A673 (cell line): ENCODE measurements at regions not wholly inside any gene's neighbourhood (a gene's known extent, or its start where the extent isn't known, plus 50 kb on each side); places are given as distances from the start of the nearest gene placed in this dataset.
"Not testable (repeated sequence)": the region's sequence is repeated elsewhere in the genome, so short reads cannot be mapped to it uniquely, and the experiment has no call there.

Source experiments
- BruUV-seq: library from RNA; stranded (reverse); fragments of 400-500 nt; replicated peaks from 2 replicates; lab custom pipeline; 2021; lab: Mats Ljungman, UMichigan
- CTCF ChIA-PET: fragments of 300-600 bp; sonication (Branson Sonifier 250); formaldehyde crosslinking; loops from one replicate; lab custom pipeline; 2022; ENCODE audit warnings: antibody characterized with exemption; lab: Charles Lee
- POLR2A ChIA-PET: fragments of 300-600 bp; sonication (Branson Sonifier 250); formaldehyde crosslinking; loops from one replicate; lab custom pipeline; 2022; ENCODE audit warnings: antibody characterized with exemption; ENCODE audit not compliant: low non-redundant PET; lab: Charles Lee
- DNase-seq: peaks from one replicate; pipeline ENCODE4 v3.0.0-alpha.2; 2015; ENCODE audit warnings: low spot score
- H3K27ac ChIP-seq: fragments of 200-600 bp; sonication (generic); 2 replicates; pipeline ENCODE4 v1.5.1; 2016; ENCODE audit warnings: mixed run types, low read depth, mild to moderate bottlenecking, mixed read lengths, antibody characterized with exemption, low read length; ENCODE audit not compliant: poor library complexity, severe bottlenecking
- H3K27me3 ChIP-seq: fragments of 200-600 bp; sonication (generic); replicated peaks from 2 replicates; pipeline ENCODE4 v1.6.1; 2017; ENCODE audit warnings: mixed run types, low read depth, mild to moderate bottlenecking, mixed read lengths, antibody characterized with exemption, low read length; ENCODE audit not compliant: insufficient read depth, poor library complexity
- H3K36me3 ChIP-seq: fragments of 200-600 bp; sonication (generic); 2 replicates; pipeline ENCODE4 v1.6.1; 2016; ENCODE audit warnings: mixed run types, mild to moderate bottlenecking, mixed read lengths, antibody characterized with exemption, low read length; ENCODE audit not compliant: insufficient read depth, poor library complexity, severe bottlenecking
- H3K4me1 ChIP-seq: fragments of 200-600 bp; sonication (generic); 2 replicates; pipeline ENCODE4 v1.6.1; 2017; ENCODE audit warnings: mixed run types, mild to moderate bottlenecking, mixed read lengths, antibody characterized with exemption, low read length; ENCODE audit not compliant: insufficient read depth, poor library complexity, severe bottlenecking
- H3K4me3 ChIP-seq: fragments of 200-600 bp; sonication (generic); 2 replicates; pipeline ENCODE4 v1.5.1; 2016; ENCODE audit warnings: low read depth, mixed run types, mild to moderate bottlenecking, mixed read lengths, low read length; ENCODE audit not compliant: poor library complexity, severe bottlenecking
- H3K9me3 ChIP-seq: fragments of 200-600 bp; sonication (generic); 2 replicates; pipeline ENCODE4 v1.6.1; 2016; ENCODE audit warnings: mixed run types, low read depth, mild to moderate bottlenecking, mixed read lengths, antibody characterized with exemption, low read length; ENCODE audit not compliant: poor library complexity, severe bottlenecking
- EZH2 ChIP-seq: fragments of 200-600 bp; sonication (generic); IDR thresholded peaks from 2 replicates; pipeline ENCODE4 v1.6.1; 2017; ENCODE audit warnings: borderline replicate concordance, low read depth, mild to moderate bottlenecking, mixed read lengths, antibody characterized with exemption, low read length; ENCODE audit not compliant: poor library complexity, severe bottlenecking
- intact Hi-C: fragments of 100-400 bp; cut with micrococcal nuclease; formaldehyde crosslinking; loops from one replicate; pipeline ENCODE4 v1.10.0; 2022; ENCODE audit not compliant: unreplicated experiment
- TF ChIP-seq, protein P1 (sequence below): fragments of 300-800, 200-600 bp; sonication (generic); conservative IDR thresholded peaks from 2 replicates; pipeline ENCODE4 v1.5.1; 2017; ENCODE audit warnings: low read depth, mild to moderate bottlenecking, antibody characterized with exemption, low read length, moderate library complexity, mixed read lengths

DNA sequence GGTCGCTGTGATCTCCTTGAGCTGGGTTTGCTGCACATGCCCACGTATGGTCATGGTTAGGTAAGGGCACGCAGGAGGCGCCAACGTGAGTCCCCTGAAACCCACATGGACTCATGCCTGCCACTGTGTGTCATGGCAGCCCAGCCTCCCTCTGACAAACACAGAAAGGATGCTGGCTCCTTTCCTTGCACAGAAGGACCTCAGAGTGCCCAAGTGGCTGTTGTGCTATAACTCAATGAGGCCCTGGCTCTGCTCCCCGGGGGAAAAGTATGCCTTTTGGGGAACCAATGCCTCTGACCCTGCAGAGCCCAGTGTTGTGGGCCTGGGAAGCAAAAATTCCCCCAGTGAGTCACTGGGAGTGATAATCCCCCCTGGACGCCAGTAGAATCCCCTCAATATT is 233.9 kb downstream of the VAPA start:
- TF ChIP-seq, protein P1, sequence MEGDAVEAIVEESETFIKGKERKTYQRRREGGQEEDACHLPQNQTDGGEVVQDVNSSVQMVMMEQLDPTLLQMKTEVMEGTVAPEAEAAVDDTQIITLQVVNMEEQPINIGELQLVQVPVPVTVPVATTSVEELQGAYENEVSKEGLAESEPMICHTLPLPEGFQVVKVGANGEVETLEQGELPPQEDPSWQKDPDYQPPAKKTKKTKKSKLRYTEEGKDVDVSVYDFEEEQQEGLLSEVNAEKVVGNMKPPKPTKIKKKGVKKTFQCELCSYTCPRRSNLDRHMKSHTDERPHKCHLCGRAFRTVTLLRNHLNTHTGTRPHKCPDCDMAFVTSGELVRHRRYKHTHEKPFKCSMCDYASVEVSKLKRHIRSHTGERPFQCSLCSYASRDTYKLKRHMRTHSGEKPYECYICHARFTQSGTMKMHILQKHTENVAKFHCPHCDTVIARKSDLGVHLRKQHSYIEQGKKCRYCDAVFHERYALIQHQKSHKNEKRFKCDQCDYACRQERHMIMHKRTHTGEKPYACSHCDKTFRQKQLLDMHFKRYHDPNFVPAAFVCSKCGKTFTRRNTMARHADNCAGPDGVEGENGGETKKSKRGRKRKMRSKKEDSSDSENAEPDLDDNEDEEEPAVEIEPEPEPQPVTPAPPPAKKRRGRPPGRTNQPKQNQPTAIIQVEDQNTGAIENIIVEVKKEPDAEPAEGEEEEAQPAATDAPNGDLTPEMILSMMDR = no peak
- TF ChIP-seq EZH2 = no peak
- ChIA-PET POLR2A (no interaction called here), CTCF (no interaction called here)
- no TSS peak for BruUV-seq
- H3K4me1 ChIP-seq = no peaks in the 10 kb centered on the region
- DNase-seq = no peak
- H3K9me3 ChIP-seq = no peaks in the 10 kb centered on the region
- no peak overlapping the region for H3K4me3 ChIP-seq
- intact Hi-C loops = no loop called here
- H3K36me3 ChIP-seq = no peaks in the 10 kb centered on the region
- H3K27me3 ChIP-seq = no peaks in the 10 kb centered on the region
- H3K27ac ChIP-seq = no peak overlapping the region

DNA sequence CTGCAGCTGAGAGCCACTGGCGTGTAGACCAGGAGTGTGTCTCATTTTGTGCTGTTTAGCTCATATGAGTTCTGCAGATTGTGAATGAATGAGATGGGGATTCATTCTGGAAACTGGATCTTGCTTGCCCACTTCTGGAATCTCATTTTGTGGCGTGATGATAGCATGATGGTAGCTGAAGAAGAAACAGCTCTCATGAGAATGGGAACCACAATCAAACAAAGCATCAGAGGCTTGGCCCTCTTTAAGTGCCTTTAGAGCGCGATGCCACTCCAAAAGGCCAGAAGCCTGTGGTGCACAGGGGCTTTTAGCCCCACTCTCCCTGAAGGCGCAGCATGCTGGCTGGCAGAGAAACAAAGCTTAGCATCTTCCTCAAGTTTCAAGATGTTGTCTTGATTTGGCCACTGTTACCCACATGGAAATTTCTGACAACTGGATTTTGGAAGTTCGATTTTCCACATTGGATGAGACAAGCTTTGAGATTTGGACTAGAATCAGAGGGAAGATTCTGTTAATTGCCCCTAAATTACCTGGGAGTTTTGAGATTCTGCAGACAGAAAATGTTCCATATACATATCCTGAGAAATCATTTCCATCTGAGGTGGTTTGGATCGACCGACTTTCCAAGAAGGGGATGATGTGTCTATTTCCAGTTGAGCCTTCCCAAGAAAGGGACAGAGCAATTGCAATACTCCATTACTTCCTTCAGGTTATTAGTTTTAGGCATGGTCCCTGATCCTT is 234.5 kb downstream of the VAPA start:
- DNase-seq = no peak
- no TSS peak for BruUV-seq
- Histone ChIP-seq H3K27ac (no peak overlapping the region), H3K36me3 (no peaks in the 10 kb centered on the region), H3K4me1 (no peaks in the 10 kb centered on the region), H3K27me3 (no peaks in the 10 kb centered on the region), H3K4me3 (no peak overlapping the region), H3K9me3 (no peaks in the 10 kb centered on the region)
- intact Hi-C loops = no loop called here
- TF ChIP-seq, protein P1 = no peak
- TF ChIP-seq EZH2 = no peak
- ChIA-PET POLR2A (no interaction called here), CTCF (no interaction called here)

DNA sequence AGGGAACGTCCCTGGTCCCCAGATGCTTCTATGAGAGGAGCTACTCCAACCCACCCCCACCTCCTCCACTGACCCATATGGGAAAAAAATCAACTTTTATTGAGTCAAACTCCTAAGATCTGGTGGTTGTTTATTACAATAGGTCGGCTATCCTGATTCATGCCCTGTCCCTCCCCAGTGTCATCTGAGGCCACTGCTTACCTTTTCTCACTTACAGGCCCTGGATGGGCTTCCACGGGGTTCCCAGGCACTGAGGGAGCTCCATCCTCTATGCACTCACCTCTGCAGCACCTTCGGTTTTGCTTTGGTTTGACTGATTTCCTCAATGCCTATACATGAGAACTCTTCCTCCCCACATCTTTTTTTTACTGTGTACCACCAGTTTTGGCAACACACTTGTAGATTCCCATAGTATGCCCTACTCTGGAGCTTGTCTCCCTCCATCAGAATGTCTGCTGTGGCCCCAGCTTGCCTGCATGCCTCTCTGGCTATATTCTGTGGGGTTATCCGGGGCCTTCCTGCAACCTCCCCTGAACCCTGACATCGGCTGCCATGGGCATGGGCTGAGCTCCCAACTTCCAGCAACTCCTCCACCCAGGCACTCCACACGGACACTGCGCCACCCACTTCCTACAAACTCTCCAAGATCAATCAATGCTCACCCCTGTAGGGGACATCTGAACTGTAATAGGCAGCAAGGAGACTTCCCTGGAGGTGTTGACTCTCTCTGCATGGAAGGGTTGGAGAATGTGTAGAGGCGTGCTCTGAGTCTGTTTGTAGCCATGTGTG is 236.1 kb downstream of the VAPA start:
- CTCF ChIA-PET = no interaction called here
- Histone ChIP-seq H3K9me3 (no peaks in the 10 kb centered on the region), H3K27me3 (no peaks in the 10 kb centered on the region), H3K4me1 (no peaks in the 10 kb centered on the region), H3K36me3 (no peaks in the 10 kb centered on the region), H3K27ac (no peak overlapping the region), H3K4me3 (no peak overlapping the region)
- no peak for TF ChIP-seq EZH2
- TF ChIP-seq, protein P1 = no peak
- no TSS peak for BruUV-seq
- POLR2A ChIA-PET = no interaction called here
- DNase-seq = no peak
- intact Hi-C loops = no loop called here

DNA sequence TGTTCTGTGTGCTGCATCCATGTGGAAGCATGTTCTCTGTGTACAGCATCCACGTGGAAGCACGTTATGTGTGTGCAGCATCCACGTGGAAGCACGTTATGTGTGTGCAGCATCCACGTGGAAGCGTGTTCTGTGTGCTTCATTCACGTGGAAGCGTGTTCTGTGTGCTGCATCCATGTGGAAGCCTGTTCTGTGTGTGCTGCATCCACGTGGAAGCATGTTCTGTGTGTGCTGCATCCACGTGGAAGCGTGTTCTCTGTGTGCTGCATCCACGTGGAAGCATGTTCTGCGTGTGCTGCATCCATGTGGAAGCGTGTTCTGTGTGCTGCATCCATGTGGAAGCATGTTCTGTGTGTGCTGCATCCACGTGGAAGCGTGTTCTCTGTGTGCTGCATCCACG is 236.8 kb downstream of the VAPA start:
- H3K9me3 ChIP-seq, H3K27ac ChIP-seq, H3K4me1 ChIP-seq, intact Hi-C loops, H3K27me3 ChIP-seq, CTCF ChIA-PET, H3K36me3 ChIP-seq, H3K4me3 ChIP-seq, POLR2A ChIA-PET, DNase-seq, BruUV-seq: not testable (repeated sequence)
